Right ventricle myocardium superior (tissue), 1 donor: ENCODE measurements at regions not wholly inside any gene's neighbourhood (a gene's known extent, or its start where the extent isn't known, plus 50 kb on each side); places are given as distances from the start of the nearest gene placed in this dataset.

Experiments used
- ATAC-seq: fragments of 200-7000 bp; cut with Tn5 transposase; one replicate; pipeline ENCODE4 v1.9.1; 2020; ENCODE audit warnings: mild to moderate bottlenecking; ENCODE audit not compliant: poor library complexity
- DNase-seq: peaks from one replicate; pipeline ENCODE4 v3.0.0-alpha.2; 2020
- intact Hi-C: fragments of 100-400 bp; cut with DNase I; formaldehyde crosslinking; loops from one replicate; pipeline ENCODE4 v1.11.2; 2022
- donor health status: DM: no; HTN: yes; CAD: no; lungs with severe emphysema.

DNA sequence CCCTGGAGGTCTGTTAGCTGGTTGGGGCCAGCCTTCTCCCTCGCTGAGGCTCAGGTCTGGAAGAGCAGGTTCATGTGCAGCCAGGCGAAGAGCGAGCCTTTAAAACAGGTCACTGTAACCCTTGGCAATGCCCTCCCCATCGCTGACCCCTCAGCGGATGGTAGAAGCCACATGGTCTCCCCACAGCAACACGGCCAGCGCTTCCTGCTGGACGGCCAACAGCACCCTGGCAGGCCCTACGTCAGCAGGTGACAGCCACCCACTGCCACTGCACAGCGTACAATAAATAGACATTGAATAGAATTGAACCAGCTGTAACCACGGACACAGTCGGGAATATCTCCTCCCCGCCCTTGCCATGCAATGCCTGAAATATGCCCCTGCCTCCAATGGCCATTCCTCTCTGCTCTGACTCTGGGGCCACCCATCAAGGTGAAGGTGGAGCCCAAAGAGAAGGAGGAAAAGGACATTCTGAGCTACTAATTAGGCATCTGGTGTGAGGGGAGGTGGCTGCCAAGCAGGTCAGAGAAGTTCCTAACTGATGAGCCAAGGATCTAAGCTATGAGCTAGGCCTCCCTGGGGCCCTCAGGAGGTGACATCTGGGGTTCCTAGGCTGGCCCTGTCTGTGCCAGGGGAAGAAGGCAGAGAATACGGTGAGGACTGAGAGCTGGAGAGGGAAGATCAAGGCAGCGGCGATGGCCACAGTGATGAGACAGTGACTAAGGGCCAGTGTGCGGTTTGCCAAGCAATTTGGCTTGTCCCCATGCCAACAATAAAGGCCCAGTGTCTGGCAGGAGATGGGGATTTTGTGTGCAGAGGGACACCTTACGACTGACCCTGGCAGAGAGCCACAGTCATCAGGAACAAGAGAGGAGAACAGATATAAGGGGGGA lies 202.3 kb downstream of the BCOR start:
- ATAC-seq = peak; percentile 3
- DNase-seq = no peak
- intact Hi-C loops = no loop called here

DNA sequence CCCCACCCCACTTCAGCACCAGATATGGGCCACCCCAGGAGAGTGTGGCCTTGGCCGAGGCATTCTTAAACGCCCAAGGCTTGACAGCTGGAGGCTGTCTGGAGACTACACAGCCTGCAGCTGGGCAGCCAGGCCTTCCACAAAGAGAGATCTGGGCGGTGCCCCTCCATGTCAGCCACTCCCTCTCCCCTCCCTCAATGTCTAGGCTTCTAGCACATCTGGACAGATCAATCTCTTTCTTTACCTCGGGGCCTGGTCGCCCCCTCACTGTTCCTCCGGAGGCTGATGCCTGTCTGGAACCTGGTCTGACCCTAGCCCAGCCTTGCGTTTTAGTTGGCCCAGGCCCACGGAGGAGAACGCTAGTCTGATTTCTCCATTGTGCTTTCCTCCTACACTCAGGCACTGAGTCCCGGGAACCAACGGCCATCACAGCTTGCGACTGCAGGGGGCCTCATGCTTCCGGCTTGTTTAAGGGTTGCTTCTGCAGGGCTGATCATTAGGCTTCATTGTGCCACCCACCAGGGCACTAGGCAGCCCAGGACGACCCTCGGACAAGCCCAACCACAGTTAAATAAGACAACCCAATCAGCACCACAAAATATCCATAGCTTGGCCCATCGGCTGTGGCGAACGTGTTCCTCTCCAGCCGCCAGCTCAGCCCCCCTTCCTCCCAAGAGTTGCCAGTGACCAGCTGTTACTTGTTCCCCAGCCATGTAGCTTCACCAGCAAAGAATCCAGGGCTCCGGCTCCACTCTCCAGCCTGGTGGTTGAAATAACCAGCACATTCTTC lies 200.6 kb downstream of the BCOR start:
- DNase-seq (peak; percentile 62), ATAC-seq (peak; percentile 75)
- intact Hi-C loops = no loop called here

DNA sequence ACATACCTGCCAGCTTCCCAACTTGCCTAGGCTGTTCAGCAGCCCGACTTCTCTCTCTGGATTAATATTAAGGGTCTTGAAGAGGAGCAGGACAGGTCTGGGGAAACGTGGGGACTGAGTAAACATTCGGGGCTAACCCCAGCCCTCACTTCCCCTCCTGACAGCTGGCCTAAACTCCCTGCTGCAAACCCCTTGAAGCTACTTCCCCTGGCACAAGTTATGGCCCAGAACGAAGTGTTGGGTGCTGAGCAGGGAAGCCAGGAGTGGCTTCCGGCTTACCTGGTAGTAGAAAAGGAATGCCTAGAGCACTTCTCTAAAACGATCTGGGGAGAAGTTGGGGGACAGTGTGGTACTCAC lies 200.0 kb downstream of the BCOR start:
- ATAC-seq (no peak), DNase-seq (no peak)
- intact Hi-C loops = no loop called here

- DNase-seq (no peak), ATAC-seq (no peak)
- intact Hi-C loops = no loop called here
Measured at GRCh38 chrX:39898147-39898546, 199.6 kb downstream of the BCOR start.

- intact Hi-C loops = no loop called here
Measured at GRCh38 chrX:39899059-39899458, 198.7 kb downstream of the BCOR start.

GRCh38 chrX:39899856-39900776 lies 197.6 kb downstream of the BCOR start:
- no peak for DNase-seq
- intact Hi-C loops = no loop called here
- no peak for ATAC-seq

More at GRCh38 chrX:39899059-39899458, 198.7 kb downstream of the BCOR start:
- DNase-seq (no peak), ATAC-seq (no peak)

- ATAC-seq (no peak), DNase-seq (no peak)
- intact Hi-C loops = no loop called here
Measured at GRCh38 chrX:39900777-39901170, 197.0 kb downstream of the BCOR start.

- DNase-seq = no peak
- intact Hi-C loops = no loop called here
- no peak for ATAC-seq
Measured at GRCh38 chrX:39903343-39903742, 194.4 kb downstream of the BCOR start.

DNA sequence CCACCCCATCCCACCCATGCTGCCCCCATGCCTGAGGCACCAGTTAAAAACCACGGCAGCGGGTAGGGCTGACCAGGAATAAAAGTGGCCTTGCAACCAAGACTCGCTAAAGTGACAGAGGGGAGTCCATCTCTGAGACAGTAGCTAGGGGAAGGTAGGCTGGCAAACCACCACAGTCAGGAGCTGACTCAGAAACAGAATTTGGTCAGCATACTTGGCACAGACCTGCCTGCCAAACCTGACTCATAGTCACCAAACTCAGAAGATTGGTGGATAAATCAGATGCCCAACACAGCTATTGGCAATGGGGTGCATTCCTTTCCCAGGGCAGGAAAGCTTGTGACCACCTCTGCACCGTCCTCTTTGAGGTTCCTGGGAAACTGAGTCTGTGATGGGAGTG lies 193.8 kb downstream of the BCOR start:
- ATAC-seq = no peak
- intact Hi-C loops = no loop called here
- no peak for DNase-seq

DNA sequence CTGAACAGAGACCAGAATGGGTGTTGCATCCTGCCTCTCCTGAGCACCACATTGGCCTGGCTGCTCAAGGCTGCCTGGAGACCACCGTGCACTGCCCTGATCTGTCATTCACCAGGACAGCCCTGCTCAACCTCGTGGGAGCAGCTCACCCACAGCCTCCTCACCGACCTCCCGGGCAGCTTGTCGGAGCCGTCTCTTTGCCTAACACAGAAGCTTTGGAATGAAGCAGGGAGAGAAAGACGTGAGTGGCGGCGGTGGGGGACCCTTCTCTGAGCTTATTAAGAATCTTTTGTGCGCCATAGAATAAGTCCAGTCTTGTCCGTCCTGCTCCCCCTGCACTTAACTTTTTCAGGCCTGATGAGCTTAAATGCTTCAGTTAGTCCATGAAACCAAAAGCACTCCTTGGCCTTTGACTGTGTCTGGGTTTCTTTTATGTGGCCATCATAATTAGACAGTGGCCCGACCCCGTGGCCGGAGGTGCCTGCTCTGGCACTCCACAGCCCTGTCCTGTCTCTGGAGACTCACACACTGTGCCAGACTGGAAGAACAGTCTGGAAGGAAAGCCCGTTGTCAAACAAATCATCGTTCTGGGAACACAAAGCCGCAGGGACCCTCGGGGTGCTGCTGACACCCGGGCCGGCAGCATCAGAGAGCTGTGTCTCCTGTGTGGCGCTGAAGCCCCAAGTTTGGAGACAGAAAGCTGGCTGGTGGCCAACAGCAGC lies 192.8 kb downstream of the BCOR start:
- intact Hi-C loops = no loop called here
- ATAC-seq (no peak), DNase-seq (no peak)

GRCh38 chrX:39905538-39905891 lies 192.2 kb downstream of the BCOR start:
- ATAC-seq (no peak), DNase-seq (no peak)
- intact Hi-C loops = no loop called here

DNA sequence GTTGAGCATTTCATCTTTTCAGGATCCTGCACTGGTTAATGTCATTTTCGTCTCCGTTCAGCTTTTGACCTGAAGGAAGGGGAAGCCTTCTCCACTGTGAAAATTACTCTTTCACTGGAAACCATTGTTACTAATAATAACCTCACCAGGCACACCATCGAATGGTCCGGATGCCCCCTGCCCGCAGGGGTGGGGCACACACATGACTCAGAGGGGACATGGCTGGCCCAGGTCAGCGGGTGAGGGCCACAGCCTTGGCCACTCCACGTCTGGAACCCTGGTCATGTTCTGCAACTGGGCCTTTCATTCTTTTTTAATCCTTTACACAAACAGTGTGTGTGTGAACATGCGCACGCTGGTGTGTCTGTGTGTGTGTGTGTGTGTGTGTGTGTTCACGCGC lies 191.8 kb downstream of the BCOR start:
- intact Hi-C loops = no loop called here
- ATAC-seq = no peak

GRCh38 chrX:39907964-39908661 lies 189.6 kb downstream of the BCOR start:
- intact Hi-C loops = no loop called here
- peak; percentile 89 for ATAC-seq
- DNase-seq = peak; percentile 61

More for the DNA sequence above, 191.8 kb downstream of the BCOR start:
- DNase-seq = no peak

- intact Hi-C loops = loop anchor here (10.0 kb wide), 1 partner anchor 105 kb away; no protein-coding TSS in a partner anchor
- DNase-seq = no peak
- ATAC-seq = no peak
Measured at GRCh38 chrX:39909996-39910395, 187.8 kb downstream of the BCOR start.

DNA sequence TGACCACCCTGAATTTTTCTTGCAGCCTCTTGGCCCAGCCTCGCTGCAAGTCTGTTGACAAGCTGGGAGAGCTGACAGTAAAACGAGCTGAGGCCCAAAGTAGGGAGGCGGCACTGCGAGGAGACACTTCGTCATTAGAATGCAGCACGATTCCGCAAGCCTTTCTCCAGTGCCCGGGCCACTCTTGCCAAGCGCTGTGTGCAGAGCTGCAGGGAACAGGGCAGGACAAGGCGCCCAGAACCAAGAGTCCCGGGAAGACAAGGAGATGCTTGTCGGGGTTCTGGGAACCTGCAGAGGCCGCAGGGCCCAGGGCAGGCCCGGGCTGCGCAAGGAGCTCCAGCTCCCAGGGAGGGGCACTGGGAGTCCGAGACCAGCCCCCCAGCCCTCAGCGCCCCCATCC lies 187.1 kb downstream of the BCOR start:
- intact Hi-C loops = loop anchor here (10.0 kb wide), 1 partner anchor 104 kb away; no protein-coding TSS in a partner anchor
- DNase-seq (no peak), ATAC-seq (peak; percentile 28)

GRCh38 chrX:39911278-39911897 lies 186.4 kb downstream of the BCOR start:
- DNase-seq = no peak
- intact Hi-C loops = loop anchor here (10.0 kb wide), 1 partner anchor 103 kb away; no protein-coding TSS in a partner anchor
- no peak for ATAC-seq

DNA sequence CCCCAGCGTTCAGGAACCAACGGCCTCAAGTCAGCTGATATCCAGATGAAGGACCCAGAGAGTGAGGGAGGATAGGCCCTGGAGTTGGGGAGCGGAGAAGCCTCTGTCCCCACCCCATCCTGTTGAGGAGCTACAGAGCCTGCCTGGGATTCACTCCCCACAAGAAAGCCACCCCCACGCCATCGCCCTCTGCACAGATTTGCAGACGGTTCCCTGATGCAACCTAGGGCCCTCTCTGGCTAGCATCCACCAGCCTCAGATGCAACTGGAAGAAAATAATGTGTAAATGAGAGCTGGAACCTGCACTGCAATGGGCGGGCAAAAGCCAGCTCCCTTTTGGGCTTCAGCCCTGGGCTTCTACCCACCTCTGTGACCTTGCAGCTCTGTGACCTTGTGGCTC lies 185.6 kb downstream of the BCOR start:
- ATAC-seq (no peak), DNase-seq (no peak)
- intact Hi-C loops = loop anchor here (10.0 kb wide), 1 partner anchor 103 kb away; no protein-coding TSS in a partner anchor
